HuH-7.5 (cell line): ENCODE measurements at regions not wholly inside any gene's neighbourhood (a gene's known extent, or its start where the extent isn't known, plus 50 kb on each side); places are given as distances from the start of the nearest gene placed in this dataset.
"Not testable (repeated sequence)": the region's sequence is repeated elsewhere in the genome, so short reads cannot be mapped to it uniquely, and the experiment has no call there.

Experiments
- DNase-seq: peaks from one replicate; pipeline ENCODE4 v3.0.0; 2011; ENCODE audit warnings: low spot score

DNA sequence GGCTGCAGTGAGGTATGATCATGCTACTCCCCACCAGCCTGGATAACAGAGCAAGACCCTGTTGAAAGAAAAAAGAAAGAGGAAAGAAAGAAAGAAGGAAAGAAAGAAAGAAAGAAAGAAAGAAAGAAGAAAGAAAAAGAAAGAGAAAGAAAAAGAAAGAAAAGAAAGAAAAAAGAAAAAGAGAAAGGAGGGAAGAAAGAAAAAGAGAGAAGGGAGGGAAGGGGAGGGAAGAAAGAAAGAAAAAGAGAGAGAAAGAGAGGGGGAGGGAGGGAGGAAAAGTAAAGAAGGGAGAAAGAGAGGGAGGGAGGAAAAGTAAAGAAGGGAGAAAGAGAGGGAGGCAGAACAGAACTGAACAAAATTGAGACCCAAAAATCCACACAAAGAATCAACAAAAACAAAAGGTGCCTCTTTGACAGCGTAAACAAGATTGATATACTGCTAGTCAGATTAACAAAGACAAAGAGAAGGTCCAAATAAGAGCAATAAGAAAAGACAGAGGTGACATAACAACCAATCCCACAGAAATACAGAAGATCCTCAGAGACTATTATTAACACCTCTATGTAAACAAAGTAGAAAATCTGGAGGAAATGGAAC, 293.9 kb upstream of the AMIGO2 start:
- DNase-seq, result no peak

DNA sequence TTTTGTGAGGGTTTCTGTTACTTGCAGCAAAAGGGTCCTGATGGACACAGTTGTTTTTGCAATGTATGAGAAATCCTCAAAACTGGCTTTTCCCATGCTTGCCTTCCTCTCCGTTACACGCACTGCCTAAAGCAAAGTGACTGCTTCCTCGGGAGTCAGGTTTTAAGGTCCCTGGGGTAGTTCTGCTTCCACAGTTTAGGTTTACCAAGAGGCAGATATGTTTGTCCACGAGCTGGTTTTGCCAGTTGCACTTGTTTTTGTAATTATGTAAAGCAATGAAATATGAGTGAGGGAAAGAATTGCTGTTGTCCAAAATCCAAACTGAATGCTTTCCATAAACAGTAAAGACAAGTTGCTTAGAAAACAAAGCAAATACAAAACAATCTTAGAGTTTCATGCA, 290.7 kb upstream of the AMIGO2 start:
- DNase-seq, result no peak

GRCh38 chr12:47369085-47369484, 289.3 kb upstream of the AMIGO2 start:
- no peak for DNase-seq

GRCh38 chr12:47367912-47368537, 288.3 kb upstream of the AMIGO2 start:
- no peak for DNase-seq

DNA sequence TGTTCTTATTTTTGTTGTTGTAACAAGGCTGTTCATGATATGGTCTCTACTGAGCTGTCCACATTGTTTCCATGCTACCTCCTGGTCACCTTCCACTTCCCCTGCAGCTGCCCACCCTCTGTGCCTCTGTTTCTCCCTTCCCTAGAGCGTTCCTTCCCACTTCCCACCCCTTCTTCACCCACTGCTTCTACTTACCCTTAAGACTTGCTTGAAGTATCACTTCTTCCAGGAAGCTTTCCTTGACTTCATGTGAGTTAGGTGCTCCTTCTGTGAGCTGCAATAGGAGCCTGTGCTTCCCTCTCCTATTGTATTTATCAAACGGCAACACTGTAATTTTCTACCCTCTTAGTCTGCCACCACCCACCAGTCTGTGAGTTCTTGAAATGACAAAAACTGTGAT, 286.8 kb upstream of the AMIGO2 start:
- no peak for DNase-seq

GRCh38 chr12:47366157-47366556, 286.4 kb upstream of the AMIGO2 start:
- DNase-seq, result no peak

DNA sequence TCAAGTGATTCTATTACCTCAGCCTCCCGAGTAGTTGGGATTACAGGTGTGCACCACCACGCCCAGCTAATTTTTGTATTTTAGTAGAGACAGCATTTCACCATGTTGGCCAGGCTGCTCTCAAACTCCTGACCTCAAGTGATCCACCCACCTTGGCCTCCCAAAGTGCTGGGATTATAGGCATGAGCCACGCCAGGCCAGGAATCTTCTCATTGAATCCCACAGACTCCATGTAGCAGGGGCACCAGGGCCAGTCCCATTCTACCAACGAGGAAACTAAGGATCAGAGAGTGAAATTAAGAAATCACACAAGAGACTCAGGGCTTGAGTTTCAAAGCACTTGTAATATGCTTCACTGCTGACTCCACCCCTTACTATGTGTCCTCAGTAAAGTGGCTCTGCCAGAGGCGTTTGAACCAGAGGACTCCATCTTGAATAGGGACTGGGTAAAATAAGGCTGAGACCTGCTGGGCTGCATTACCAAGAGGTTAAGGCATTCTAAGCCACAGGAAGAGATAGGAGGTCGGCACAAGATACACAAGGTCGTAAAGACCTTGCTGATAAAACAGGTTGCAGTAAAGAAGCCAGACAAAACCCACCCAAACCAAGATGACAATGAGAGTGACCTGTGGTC, 285.8 kb upstream of the AMIGO2 start:
- DNase-seq, result not testable (repeated sequence)

GRCh38 chr12:47364261-47364660, 284.5 kb upstream of the AMIGO2 start:
- no peak for DNase-seq

DNA sequence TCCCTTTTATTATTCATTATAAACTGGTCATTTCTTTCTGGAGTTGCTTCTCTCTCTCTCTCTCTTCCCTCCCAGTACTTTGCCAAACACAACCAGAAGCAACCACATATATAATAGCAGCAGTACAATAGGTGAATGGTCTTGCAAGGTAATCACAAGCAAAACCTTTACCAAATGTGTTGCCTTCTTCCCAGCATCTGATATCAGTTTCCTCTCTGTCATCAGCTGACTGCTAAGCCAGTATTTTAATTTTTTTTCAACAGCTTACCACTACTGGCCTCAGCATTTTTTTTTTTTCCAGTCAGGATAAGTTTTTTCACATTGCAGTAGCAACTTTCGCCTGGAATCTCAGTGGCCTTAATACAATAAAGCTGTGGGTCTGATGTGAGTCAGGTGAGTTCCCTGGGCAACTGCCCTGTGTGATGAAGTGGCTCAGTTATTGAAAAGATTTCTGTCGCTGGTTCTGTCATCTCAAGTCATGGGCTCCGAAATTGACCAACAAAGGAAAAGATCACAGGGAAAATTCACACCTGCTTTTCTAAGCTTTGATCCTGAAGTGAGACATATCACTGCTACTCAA, 282.5 kb upstream of the AMIGO2 start:
- no peak for DNase-seq

DNA sequence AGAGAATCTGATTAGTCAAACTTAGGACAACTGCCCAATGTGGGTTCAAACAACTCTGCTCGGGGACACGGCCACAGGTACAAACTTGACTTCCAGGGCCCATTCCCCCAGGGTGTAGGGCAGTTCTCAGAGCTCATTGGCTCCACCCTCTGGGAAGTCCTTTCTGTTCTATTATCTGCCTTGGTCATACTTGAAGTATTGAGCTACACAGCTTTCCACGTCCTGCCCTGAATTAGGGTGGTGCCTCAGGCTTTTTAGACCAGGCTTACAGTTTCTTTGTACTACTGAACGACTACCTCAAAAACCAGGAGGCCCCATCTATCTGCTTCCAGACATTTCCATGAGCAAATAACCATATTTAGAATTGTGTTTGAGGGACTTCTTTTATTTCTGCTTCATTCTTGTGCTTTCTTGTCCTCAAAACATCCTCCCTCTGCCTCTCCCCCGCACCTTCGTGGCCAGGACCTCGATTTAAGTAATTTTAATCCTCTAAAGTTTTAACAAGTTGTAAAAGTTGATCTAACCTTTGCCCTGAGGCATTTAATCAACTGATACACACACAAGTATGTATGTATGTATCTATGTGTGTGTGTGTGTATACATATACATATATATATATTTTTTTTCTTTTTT, 281.7 kb upstream of the AMIGO2 start:
- DNase-seq, result no peak

GRCh38 chr12:47360771-47361388, 281.1 kb upstream of the AMIGO2 start:
- no peak for DNase-seq

DNA sequence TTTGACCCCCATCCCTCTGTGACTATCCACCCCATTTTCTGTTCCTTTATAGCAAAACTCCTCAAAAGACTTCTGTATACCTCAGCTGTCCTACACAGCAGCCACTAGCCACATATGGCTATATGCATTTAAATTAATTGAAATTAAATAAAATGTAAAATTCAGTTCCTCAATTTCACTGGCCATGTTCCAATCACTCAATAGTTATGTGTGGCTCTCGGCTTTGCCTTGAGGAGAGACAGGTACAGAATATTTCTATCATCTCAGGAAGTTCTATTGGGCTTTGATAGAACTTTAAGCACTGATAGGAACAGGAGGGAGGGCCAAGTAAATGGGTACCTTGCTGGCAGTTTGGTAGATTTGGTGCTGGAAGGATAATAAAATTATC, 280.3 kb upstream of the AMIGO2 start:
- no peak for DNase-seq

- no peak for DNase-seq
Measured at GRCh38 chr12:47359310-47360092, 279.7 kb upstream of the AMIGO2 start.

DNA sequence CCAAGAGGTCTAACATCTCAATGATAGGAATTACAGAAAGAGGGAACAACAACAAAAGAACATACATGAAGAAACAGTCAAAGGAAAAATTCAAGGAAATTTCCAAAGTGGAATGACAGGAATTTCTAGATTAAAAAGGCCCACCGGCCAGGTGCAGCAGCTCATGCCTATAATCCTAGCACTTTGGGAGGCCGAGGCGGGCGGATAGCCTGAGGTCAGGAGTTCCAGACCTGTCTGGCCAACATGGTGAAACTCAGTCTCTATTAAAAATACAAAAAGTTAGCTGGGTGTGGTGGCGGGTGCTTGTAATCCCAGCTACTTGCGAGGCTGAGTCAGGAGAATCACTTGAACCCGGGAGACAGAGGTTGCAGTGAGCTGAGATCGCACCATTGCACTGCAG, 277.2 kb upstream of the AMIGO2 start:
- not testable (repeated sequence) for DNase-seq

DNA sequence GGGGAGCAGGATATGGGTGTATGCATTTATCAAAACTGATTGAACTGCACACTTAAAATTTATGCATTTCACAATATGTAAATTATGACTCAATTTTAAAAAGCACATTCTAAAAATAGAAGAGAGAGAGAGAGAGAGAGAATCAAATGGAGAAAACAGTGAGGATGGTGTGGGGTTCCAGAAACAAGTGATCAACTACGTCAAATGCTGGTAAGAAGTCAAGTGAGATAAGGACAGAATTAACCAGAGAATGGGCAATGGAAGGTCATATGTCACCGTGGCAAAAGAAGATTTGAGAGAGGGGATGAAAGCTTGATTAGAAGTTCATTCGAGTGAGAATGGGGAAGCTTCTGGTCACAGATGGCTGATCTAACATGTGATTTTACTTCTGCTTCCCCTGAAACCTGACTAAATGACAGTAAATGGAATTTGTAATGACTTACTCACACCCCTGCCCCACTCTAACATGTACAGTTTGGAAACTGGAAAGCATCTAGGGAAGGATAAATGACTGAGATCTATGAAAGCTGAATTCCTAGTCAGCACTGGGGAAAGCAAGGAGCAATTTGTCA, 276.5 kb upstream of the AMIGO2 start:
- DNase-seq, result no peak

GRCh38 chr12:47353508-47353907, 273.7 kb upstream of the AMIGO2 start:
- no peak for DNase-seq

- no peak for DNase-seq
Measured at GRCh38 chr12:47352067-47352466, 272.3 kb upstream of the AMIGO2 start.

GRCh38 chr12:47351526-47351925, 271.8 kb upstream of the AMIGO2 start:
- no peak for DNase-seq

DNA sequence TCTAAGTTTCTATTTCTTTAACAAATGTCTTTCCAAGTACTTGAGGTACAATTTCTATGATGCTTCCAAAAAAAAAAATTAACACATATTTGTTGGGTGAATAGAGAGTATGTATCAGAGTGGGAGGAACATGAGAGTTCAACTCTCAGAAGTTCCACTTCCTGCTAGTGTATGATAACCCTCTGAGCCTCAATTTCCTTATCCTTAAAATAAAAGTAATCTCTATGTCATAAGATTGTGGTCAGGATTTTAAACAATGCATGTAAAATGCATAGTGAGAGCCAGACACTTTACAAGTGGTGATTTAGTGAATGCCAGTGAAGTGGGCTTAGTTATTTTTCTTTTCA, 270.3 kb upstream of the AMIGO2 start:
- no peak for DNase-seq

DNA sequence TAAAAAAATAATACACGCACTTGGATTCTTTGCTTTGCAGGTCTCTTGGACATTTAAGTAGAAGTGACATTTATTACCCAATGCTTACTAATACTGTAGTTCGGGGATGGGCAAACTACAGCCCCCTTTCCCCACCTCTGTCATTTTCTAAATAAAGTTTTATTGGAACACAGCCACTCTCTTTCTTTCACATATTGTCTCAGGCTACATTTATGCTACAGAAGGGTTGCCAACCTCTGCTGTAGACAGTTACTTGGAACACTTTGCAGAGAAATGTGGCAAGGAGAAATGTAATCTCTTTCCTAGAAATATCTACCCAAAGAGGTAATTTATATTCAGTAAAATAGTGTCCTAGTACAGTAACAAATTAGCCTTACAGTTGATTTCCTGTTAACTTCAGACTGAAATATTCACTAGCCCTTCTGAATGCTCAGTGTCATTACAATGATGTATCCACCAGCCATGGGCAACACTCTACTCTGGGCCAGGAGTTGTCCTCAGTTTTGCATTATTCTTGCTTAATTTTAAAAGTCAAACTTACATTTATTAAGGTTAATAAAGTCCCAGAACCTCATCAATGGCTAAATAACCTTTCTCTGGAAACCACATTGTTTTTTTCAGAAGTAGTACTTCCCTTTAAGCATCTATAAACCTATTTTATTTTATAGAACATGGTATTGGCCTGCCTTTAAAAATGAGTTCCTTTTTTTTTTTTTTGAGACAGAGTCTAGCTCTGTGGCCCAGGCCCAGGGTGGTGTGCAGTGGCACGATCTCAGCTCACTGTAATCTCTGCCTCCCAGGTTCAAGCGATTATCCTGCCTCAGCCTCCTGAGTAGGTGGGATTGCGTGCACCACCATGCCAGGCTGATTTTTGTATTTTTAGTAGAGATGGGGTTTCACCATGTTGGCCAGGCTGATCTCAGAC, 269.6 kb upstream of the AMIGO2 start:
- DNase-seq, result no peak
